ENCODE measurements at regions not wholly inside any gene's neighbourhood (a gene's known extent, or its start where the extent isn't known, plus 50 kb on each side); places are given as distances from the start of the nearest gene placed in this dataset.

DNA sequence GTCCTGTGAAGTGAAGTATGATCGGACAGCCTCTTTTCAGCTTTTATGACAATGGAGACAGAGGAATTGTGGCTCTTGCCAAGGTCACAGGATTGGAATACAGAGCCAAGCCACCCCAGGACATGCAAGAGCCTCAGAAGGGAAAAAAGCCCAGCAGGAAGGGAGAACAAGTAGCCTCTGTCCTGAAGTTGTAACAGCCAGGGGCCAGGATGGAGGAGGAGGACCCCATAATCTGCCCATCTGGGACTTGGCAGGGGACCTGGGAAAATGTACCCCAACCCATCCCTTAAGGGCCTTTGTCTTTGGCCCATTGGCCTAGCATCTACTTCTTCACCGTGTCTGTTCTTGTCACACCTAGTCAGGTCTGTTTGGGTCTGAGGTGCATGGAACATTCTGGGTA is 60.4 kb upstream of the POLG start:
- ATAC-seq (ENCODE audit: insufficient number of reproducible peaks, low FRiP score, low read depth), result no peak
- peaks cover 9 to 11% of the 10 kb centered on the region in 2 donors for H3K4me1 ChIP-seq (ENCODE audit: control insufficient read depth in 1 of 2, low read depth in 2 of 2)
- H3K4me3 ChIP-seq, result no peak overlapping the region
- TF ChIP-seq, protein P1, sequence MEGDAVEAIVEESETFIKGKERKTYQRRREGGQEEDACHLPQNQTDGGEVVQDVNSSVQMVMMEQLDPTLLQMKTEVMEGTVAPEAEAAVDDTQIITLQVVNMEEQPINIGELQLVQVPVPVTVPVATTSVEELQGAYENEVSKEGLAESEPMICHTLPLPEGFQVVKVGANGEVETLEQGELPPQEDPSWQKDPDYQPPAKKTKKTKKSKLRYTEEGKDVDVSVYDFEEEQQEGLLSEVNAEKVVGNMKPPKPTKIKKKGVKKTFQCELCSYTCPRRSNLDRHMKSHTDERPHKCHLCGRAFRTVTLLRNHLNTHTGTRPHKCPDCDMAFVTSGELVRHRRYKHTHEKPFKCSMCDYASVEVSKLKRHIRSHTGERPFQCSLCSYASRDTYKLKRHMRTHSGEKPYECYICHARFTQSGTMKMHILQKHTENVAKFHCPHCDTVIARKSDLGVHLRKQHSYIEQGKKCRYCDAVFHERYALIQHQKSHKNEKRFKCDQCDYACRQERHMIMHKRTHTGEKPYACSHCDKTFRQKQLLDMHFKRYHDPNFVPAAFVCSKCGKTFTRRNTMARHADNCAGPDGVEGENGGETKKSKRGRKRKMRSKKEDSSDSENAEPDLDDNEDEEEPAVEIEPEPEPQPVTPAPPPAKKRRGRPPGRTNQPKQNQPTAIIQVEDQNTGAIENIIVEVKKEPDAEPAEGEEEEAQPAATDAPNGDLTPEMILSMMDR (IDR thresholded peaks at IDR 0.05), result no peak
- no peak for DNase-seq (ENCODE audit: low spot score)
- no peak overlapping the region for H3K27ac ChIP-seq
- no peaks in the 10 kb centered on the region for H3K9me3 ChIP-seq
- no peaks in the 10 kb centered on the region for H3K36me3 ChIP-seq
- peaks cover 6% of the 10 kb centered on the region for H3K27me3 ChIP-seq (replicated peaks; ENCODE audit: insufficient read depth)

DNA sequence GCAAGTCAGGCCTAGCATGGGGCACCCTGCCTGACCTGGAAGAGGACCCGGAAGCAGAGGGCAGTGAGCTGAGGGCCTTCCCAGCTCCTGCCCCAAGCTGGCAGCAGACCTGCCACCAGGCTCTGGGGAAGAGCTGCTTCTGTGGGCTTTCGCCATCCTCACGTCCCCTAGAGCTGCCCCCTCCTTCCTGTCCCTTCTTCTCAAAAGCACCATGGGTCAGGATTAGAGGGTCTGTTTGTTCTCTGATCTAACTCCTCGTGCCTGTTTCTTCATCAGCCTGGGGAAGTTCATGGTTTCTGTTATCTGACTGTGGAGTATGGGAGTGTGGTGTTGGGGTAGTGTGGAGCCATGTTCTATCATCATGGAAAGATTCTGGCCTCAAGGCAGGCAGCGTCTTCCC is 58.4 kb upstream of the POLG start:
- H3K36me3 ChIP-seq, result no peaks in the 10 kb centered on the region
- H3K27ac ChIP-seq, result no peak overlapping the region
- TF ChIP-seq, protein P1 (IDR thresholded peaks at IDR 0.05), result no peak
- DNase-seq (ENCODE audit: low spot score), result no peak
- no peaks in the 10 kb centered on the region for H3K4me1 ChIP-seq (ENCODE audit: control insufficient read depth in 1 of 2, low read depth in 2 of 2)
- no peaks in the 10 kb centered on the region for H3K9me3 ChIP-seq
- peaks cover 6% of the 10 kb centered on the region for H3K27me3 ChIP-seq (replicated peaks; ENCODE audit: insufficient read depth)
- no peak overlapping the region for H3K4me3 ChIP-seq
- no peak for ATAC-seq (ENCODE audit: insufficient number of reproducible peaks, low FRiP score, low read depth)

DNA sequence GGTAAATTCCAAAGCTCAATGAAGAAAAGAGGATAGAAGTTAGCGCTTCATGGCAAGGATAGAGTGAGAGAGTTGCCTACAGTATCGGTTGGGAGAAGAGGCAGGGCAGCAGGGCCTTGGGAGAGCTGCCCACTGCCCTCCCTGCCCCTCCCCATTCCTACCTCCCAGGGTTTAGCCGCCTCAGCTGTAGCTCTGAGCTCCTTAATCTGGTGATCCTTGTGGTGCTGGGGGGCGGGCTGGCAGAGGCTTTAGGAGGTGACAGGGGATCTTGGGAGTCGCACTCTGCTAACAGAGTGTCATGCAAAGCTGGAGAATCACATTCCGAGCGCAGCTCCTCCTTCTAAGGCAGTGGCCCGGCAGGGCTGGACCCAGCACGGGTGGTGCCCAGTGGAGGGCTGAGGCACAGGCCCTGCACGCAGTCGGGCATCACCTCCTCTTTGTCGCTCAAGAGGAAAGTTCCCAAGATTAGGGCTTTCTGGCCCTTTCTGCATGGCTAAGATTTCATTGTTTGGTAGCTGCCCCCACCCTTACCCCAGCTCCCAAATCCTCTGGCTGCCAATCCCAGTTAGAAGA is 57.1 kb upstream of the POLG start:
- Histone ChIP-seq H3K27me3 (replicated peaks; ENCODE audit: insufficient read depth) (peaks cover 4% of the 10 kb centered on the region), H3K36me3 (no peaks in the 10 kb centered on the region), H3K4me3 (no peak overlapping the region), H3K9me3 (no peaks in the 10 kb centered on the region), H3K27ac (no peak overlapping the region), H3K4me1 (ENCODE audit: control insufficient read depth in 1 of 2, low read depth in 2 of 2) (no peaks in the 10 kb centered on the region)
- TF ChIP-seq, protein P1 (IDR thresholded peaks at IDR 0.05), result no peak
- ATAC-seq (ENCODE audit: insufficient number of reproducible peaks, low FRiP score, low read depth) (no peak), DNase-seq (ENCODE audit: low spot score) (no peak)

DNA sequence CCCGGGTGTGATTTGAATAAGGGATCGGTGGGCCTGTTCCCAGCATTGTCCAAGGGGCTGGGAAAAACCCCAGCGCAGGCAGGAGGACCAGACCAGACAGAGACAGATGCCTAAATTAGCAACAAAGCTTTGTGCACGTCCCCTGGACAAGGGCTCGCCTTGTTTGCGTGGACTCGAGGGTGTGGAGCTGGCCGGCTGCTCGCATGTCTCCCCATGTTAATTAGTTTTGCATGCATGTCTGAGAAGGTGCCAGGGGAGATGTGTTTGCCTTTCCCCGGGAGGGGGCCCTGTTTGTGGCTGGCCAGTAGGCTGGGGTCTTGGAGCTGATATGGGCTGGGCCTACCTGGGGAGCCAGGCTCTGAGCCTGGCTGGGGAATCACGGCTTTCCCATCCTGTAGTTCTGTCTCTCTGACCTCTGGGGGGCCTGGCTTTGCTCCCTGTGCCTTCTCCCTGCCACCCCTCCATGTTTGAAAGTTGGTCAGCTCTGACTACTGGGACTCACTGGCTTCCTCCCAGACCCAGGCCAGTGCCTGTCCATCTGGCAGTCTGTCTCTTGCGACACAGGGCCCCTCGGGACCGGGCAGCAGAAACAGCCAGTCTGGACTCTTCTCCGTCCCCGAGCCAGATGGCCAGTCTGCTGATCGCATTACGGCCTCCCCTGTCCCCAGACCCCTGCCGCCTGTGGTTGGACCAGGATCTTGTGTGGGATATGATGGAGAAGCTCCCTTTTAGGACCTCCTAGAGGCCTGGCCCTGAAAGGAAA is 55.4 kb upstream of the POLG start:
- H3K4me3 ChIP-seq, result no peak overlapping the region
- ATAC-seq (ENCODE audit: insufficient number of reproducible peaks, low FRiP score, low read depth) (no peak), DNase-seq (ENCODE audit: low spot score) (no peak)

More for the DNA sequence above, 55.4 kb upstream of the POLG start:
- H3K9me3 ChIP-seq, result no peaks in the 10 kb centered on the region
- no peaks in the 10 kb centered on the region for H3K36me3 ChIP-seq
- no peak overlapping the region for H3K27ac ChIP-seq
- no peaks in the 10 kb centered on the region for H3K27me3 ChIP-seq (replicated peaks; ENCODE audit: insufficient read depth)
- no peaks in the 10 kb centered on the region for H3K4me1 ChIP-seq (ENCODE audit: control insufficient read depth in 1 of 2, low read depth in 2 of 2)
- TF ChIP-seq, protein P1 (IDR thresholded peaks at IDR 0.05), result no peak

Measured in thoracic aorta (tissue), 2 donors.